HepG2 (cell line): ENCODE measurements at regions not wholly inside any gene's neighbourhood (a gene's known extent, or its start where the extent isn't known, plus 50 kb on each side); places are given as distances from the start of the nearest gene placed in this dataset.

Experiments
- ATAC-seq: fragments of 200-7000 bp; cut with Tn5 transposase; 3 replicates; pipeline ENCODE4 v1.9.1; 2020; ENCODE audit warnings: mild to moderate bottlenecking, moderate library complexity
- BruUV-seq: library from RNA; stranded (reverse); fragments of 400-500 nt; replicated peaks from 2 replicates; lab custom pipeline; 2021; lab: Mats Ljungman, UMichigan
- CTCF ChIA-PET: fragments of 300-600 bp; formaldehyde crosslinking; extraction: SDS; loops from one replicate; lab custom pipeline; 2021; ENCODE audit warnings: low total read pairs, inconsistent platforms, low intra/inter-chr PET ratio; lab: Yijun Ruan, JAX
- POLR2A ChIA-PET: fragments of 350-600 bp; sonication (Branson Sonifier 250); formaldehyde crosslinking; loops from one replicate; lab custom pipeline; 2020; ENCODE audit warnings: antibody characterized with exemption, inconsistent platforms; lab: Yijun Ruan, JAX
- DNase-seq: peaks from one replicate; pipeline ENCODE4 v3.0.0-alpha.2; 2015; ENCODE audit warnings: low spot score
- FAIRE-seq: peaks from 3 replicates; lab custom pipeline; 2011; peaks lifted over from hg19 to GRCh38; lab: Jason Lieb, UNC
- H2AFZ ChIP-seq: one replicate; pipeline ENCODE4 v1.6.1; 2011; ENCODE audit warnings: low read length, inconsistent platforms
- H3K27ac ChIP-seq: fragments of 300-600 bp; 3 replicates; pipeline ENCODE4 v1.8.0; 2011; ENCODE audit warnings: mixed run types, mild to moderate bottlenecking, mixed read lengths, low read length, inconsistent platforms; ENCODE audit not compliant: insufficient read depth; ENCODE audit errors: extremely low read length
- H3K27me3 ChIP-seq, 2 experiments: fragments of 200-600 bp in 1 of 2; 2 replicates in 1 of 2; 3 replicates in 1 of 2; pipeline versions ENCODE4 v1.6.0 to v1.8.0; 2011; ENCODE audit warnings: low read length in 2 of 2, mild to moderate bottlenecking in 2 of 2, moderate library complexity in 2 of 2, inconsistent platforms in 1 of 2; ENCODE audit not compliant: insufficient read depth in 2 of 2, control insufficient read depth in 1 of 2
- H3K36me3 ChIP-seq, 2 experiments: fragments of 200-600 bp in 1 of 2; replicated peaks in 1 of 2; 2 replicates in 1 of 2; 3 replicates in 1 of 2; pipeline versions ENCODE4 v1.5.1 to v1.8.0; 2011; ENCODE audit warnings: low read length in 2 of 2, inconsistent platforms in 1 of 2; ENCODE audit not compliant: insufficient read depth in 2 of 2, control insufficient read depth in 1 of 2
- H3K4me1 ChIP-seq: 2 replicates; pipeline ENCODE4 v1.5.1; 2012; ENCODE audit warnings: low read length, inconsistent platforms; ENCODE audit not compliant: insufficient read depth
- H3K4me2 ChIP-seq: 2 replicates; pipeline ENCODE4 v1.6.0; 2011; ENCODE audit warnings: low read depth, low read length, inconsistent platforms
- H3K4me3 ChIP-seq, 3 experiments: fragments of 200-600 bp in 1 of 3; sonication (generic), shearing (Covaris generic) in 1 of 3; replicated peaks in 1 of 3; 2 replicates each; pipeline ENCODE4 v1.5.1; 2011 to 2016; ENCODE audit warnings: low read length in 3 of 3, inconsistent platforms in 2 of 3, low read depth in 2 of 3, mild to moderate bottlenecking in 2 of 3, control low read depth in 1 of 3, mixed read lengths in 1 of 3; ENCODE audit not compliant: insufficient read depth in 1 of 3
- H3K79me2 ChIP-seq: one replicate; pipeline ENCODE4 v1.6.1; 2011; ENCODE audit warnings: low read length, inconsistent platforms; ENCODE audit not compliant: insufficient read depth
- H3K9ac ChIP-seq: 2 replicates; pipeline ENCODE4 v1.6.0; 2011; ENCODE audit warnings: mild to moderate bottlenecking, low read depth, low read length, inconsistent platforms; ENCODE audit not compliant: insufficient read depth
- H3K9me3 ChIP-seq: 2 replicates; pipeline ENCODE4 v1.5.1; 2012; ENCODE audit warnings: mild to moderate bottlenecking, low read length
- H4K20me1 ChIP-seq: 2 replicates; pipeline ENCODE4 v1.6.0; 2011; ENCODE audit warnings: inconsistent platforms, mild to moderate bottlenecking, low read length, moderate library complexity; ENCODE audit not compliant: insufficient read depth
- EP300 ChIP-seq, 3 experiments: sonication (generic) in 1 of 3; formaldehyde crosslinking in 1 of 3; IDR thresholded peaks; 2 replicates each; pipeline versions ENCODE4 v1.5.1 to v1.6.1; 2011 to 2020; ENCODE audit warnings: low read depth in 2 of 3, low read length in 2 of 3, borderline replicate concordance in 1 of 3, improper control_type of control experiment in 1 of 3, mild to moderate bottlenecking in 1 of 3, missing genetic modification reagents in 1 of 3, moderate library complexity in 1 of 3
- HNRNPL ChIP-seq: fragments of 200-400 bp; formaldehyde crosslinking; IDR thresholded peaks from 2 replicates; pipeline ENCODE4 v1.6.1; 2017; ENCODE audit warnings: mild to moderate bottlenecking, low read depth, low read length
- HOXA9 ChIP-seq: sonication (generic); formaldehyde crosslinking; IDR thresholded peaks from 2 replicates; pipeline ENCODE4 v1.8.1; 2022; ENCODE audit warnings: missing genetic modification reagents, mild to moderate bottlenecking, moderate library complexity, borderline replicate concordance
- IKZF1 ChIP-seq: fragments of 450-650 bp; IDR thresholded peaks from 2 replicates; pipeline ENCODE4 v1.7.1; 2016
- KDM5B ChIP-seq: sonication (generic); formaldehyde crosslinking; IDR thresholded peaks from 2 replicates; pipeline ENCODE4 v1.4.0; 2020; ENCODE audit warnings: missing genetic modification reagents, mild to moderate bottlenecking, borderline replicate concordance
- KLF11 ChIP-seq: IDR thresholded peaks from 2 replicates; pipeline ENCODE4 v1.6.1; 2016; ENCODE audit warnings: missing compliant biosample characterization
- KLF15 ChIP-seq: sonication (generic); formaldehyde crosslinking; IDR thresholded peaks from 2 replicates; pipeline ENCODE4 v1.8.1; 2023; ENCODE audit warnings: borderline replicate concordance, mild to moderate bottlenecking, inconsistent platforms, missing genetic modification reagents, mixed read lengths
- MIXL1 ChIP-seq: IDR thresholded peaks from 2 replicates; pipeline ENCODE4 v1.6.1; 2016
- MLLT10 ChIP-seq: sonication (generic); formaldehyde crosslinking; IDR thresholded peaks from 2 replicates; pipeline ENCODE4 v1.4.0; 2020; ENCODE audit warnings: missing genetic modification reagents
- SNAI1 ChIP-seq: sonication (generic); formaldehyde crosslinking; IDR thresholded peaks from 2 replicates; pipeline ENCODE4 v1.5.0; 2020; ENCODE audit warnings: mild to moderate bottlenecking, missing genetic modification reagents, borderline replicate concordance
- TBX3 ChIP-seq: fragments of 450-650 bp; IDR thresholded peaks from 2 replicates; pipeline ENCODE4 v1.6.1; 2017; ENCODE audit warnings: antibody characterized with exemption, mild to moderate bottlenecking, inconsistent platforms, borderline replicate concordance
- ZBTB39 ChIP-seq: sonication (generic); formaldehyde crosslinking; IDR thresholded peaks from 2 replicates; pipeline ENCODE4 v1.5.0; 2020; ENCODE audit warnings: missing genetic modification reagents
- ZNF292 ChIP-seq: sonication (generic); formaldehyde crosslinking; IDR thresholded peaks from 2 replicates; pipeline ENCODE4 v1.8.1; 2022; ENCODE audit warnings: mild to moderate bottlenecking, low read depth, missing genetic modification reagents, borderline replicate concordance
- ZNF512 ChIP-seq: sonication (generic); formaldehyde crosslinking; IDR thresholded peaks from 2 replicates; pipeline ENCODE4 v1.4.0; 2020; ENCODE audit warnings: mild to moderate bottlenecking, missing genetic modification reagents
- ZNF652 ChIP-seq: IDR thresholded peaks from 2 replicates; pipeline ENCODE4 v1.6.1; 2016; ENCODE audit warnings: low read depth, borderline replicate concordance
- ZNF710 ChIP-seq: sonication (generic); formaldehyde crosslinking; IDR thresholded peaks from 2 replicates; pipeline ENCODE4 v1.5.0; 2020; ENCODE audit warnings: mild to moderate bottlenecking, missing genetic modification reagents, borderline replicate concordance
- ZSCAN22 ChIP-seq: sonication (generic); formaldehyde crosslinking; IDR thresholded peaks from 2 replicates; pipeline ENCODE4 v1.4.0; 2020; ENCODE audit warnings: mild to moderate bottlenecking, missing genetic modification reagents
- whole genome bisulfite sequencing: methylation state at CpG from one replicate; pipeline ENCODE4 v1.1.6; 2017; ENCODE audit warnings: low lambda C conversion rate; 5-methylcytosine and 5-hydroxymethylcytosine counted together
- in situ Hi-C: cut with HindIII; loops from 2 replicates; pipeline ENCODE4 v1.10.0; 2017; ENCODE audit warnings: low pct_unique_long_range_greater_than_20kb; ENCODE audit not compliant: extremely low pct_ligation_motif_present
- intact Hi-C: fragments of 100-400 bp; cut with micrococcal nuclease; formaldehyde crosslinking; loops from one replicate; pipeline ENCODE4 v1.10.0; 2022; ENCODE audit not compliant: unreplicated experiment

- no peaks in the 10 kb centered on the region; a peak in 1 of 5 replicates for H3K27me3 ChIP-seq
- no peak overlapping the region for H3K4me3 ChIP-seq
- no peaks in the 10 kb centered on the region for H3K9me3 ChIP-seq
- ChIA-PET POLR2A (no interaction called here), CTCF (no interaction called here)
- TF ChIP-seq MLLT10 (CRISPR knock-in tag) (no peak), ZNF652 (CRISPR knock-in tag) (no peak), HOXA9 (CRISPR knock-in tag) (no peak), ZNF512 (CRISPR knock-in tag) (no peak), KLF15 (CRISPR knock-in tag) (no peak), KLF11 (CRISPR knock-in tag) (no peak), EP300 (IDR thresholded peaks at IDR 0.05; ENCODE audit: low read depth in 2 of 2, low read length in 2 of 2) (no peak), EP300 (CRISPR knock-in tag; IDR thresholded peaks at IDR 0.05; ENCODE audit: borderline replicate concordance) (no peak), SNAI1 (CRISPR knock-in tag) (no peak), TBX3 (no peak), ZSCAN22 (CRISPR knock-in tag) (no peak), ZBTB39 (CRISPR knock-in tag) (no peak), ZNF292 (CRISPR knock-in tag) (no peak), MIXL1 (CRISPR knock-in tag) (no peak), ZNF710 (CRISPR knock-in tag) (no peak), HNRNPL (no peak), IKZF1 (no peak), KDM5B (CRISPR knock-in tag) (no peak)
- H4K20me1 ChIP-seq = no peaks in the 10 kb centered on the region
- H3K4me1 ChIP-seq = no peaks in the 10 kb centered on the region
- H2AFZ ChIP-seq = no peak overlapping the region
- intact Hi-C loops = no loop called here
- no TSS peak for BruUV-seq
- H3K4me2 ChIP-seq = no peak overlapping the region
- 2% methylated on average over 5 of the region's 5 CpGs for WGBS
- ATAC-seq (no peak), DNase-seq (no peak), FAIRE-seq (no peak)
- H3K27ac ChIP-seq = no peak overlapping the region
- no peaks in the 10 kb centered on the region for H3K36me3 ChIP-seq
- H3K9ac ChIP-seq = no peak overlapping the region
- in situ Hi-C loops = loop anchor here (5.0 to 10.0 kb wide), 2 partner anchors 466 to 538 kb away; partner anchors contain the start of gene ADRA1B
- H3K79me2 ChIP-seq = no peaks in the 10 kb centered on the region
These were observed 118.6 kb upstream of the IL12B start for GRCh38 chr5:159448841-159449407.
